ENCODE measurements at regions not wholly inside any gene's neighbourhood (a gene's known extent, or its start where the extent isn't known, plus 50 kb on each side); places are given as distances from the start of the nearest gene placed in this dataset.
"Not testable (repeated sequence)": the region's sequence is repeated elsewhere in the genome, so short reads cannot be mapped to it uniquely, and the experiment has no call there.

DNA sequence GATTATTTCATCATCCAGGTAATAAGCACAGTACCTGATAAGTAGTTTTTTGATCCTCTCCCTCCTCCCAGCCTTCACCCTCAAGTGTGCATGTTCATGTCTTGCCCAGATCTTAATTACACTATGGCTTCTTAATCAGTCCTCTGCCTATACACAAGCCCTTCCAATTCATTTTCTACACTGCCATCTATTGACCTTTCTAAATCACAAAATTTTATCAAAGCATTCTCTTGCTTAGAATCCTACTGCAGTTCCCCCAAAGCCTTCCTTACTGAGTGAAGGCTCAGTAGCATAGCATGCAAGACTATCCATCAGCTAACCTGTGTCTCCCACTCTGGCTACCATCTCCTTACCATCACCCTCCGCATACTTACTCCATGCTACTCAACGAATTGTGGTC is 51.3 kb downstream of the ASAH2 start:
- H3K9me3 Mint-ChIP-seq, H3K4me1 Mint-ChIP-seq, H3K4me3 Mint-ChIP-seq, H3K36me3 Mint-ChIP-seq, POLR2A ChIA-PET, DNase-seq: not testable (repeated sequence)
- Mint-ChIP-seq H3K27ac (peak overlapping the region in 1 of 10 donors; percentile 65), H3K27me3 (peaks cover 7 to 18% (median 17%) of the 10 kb centered on the region in 5 donors)
- ATAC-seq: peak in 1 of 2 donors; percentile 32

DNA sequence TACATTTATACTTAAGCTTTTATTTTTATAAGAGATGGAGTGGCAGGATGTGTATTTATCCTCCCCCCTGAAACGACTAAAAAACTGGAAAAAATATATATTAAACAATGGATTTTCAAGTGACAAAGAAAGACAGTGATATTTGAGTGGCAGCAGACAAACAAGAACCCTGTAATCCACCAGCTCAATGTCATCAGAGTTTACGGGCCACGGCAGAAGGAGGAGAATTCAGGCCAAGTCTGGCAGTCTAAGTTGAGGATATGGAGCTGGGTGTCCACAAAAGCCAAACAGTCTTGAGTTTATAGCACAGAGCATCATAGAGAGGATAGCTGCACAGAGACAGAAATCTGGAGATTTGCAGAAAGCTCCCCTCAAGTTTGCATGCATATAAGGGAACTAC is 58.2 kb downstream of the ASAH2 start:
- H3K27ac Mint-ChIP-seq, DNase-seq, H3K36me3 Mint-ChIP-seq, ATAC-seq, H3K27me3 Mint-ChIP-seq, H3K4me3 Mint-ChIP-seq, POLR2A ChIA-PET, H3K9me3 Mint-ChIP-seq, H3K4me1 Mint-ChIP-seq: not testable (repeated sequence)

Measured in naive thymus-derived CD8-positive, alpha-beta T cell (primary cell).